ENCODE measurements at regions not wholly inside any gene's neighbourhood (a gene's known extent, or its start where the extent isn't known, plus 50 kb on each side); places are given as distances from the start of the nearest gene placed in this dataset.

- TF ChIP-seq EP300 (IDR thresholded peaks at IDR 0.05) (no peak), CTCF (IDR thresholded peaks at IDR 0.05) (no peak)
These were observed 821.5 kb downstream of the EFNA5 start for GRCh38 chr5:106849266-106849665.
